Large intestine (tissue), 3 donors: ENCODE measurements at regions not wholly inside any gene's neighbourhood (a gene's known extent, or its start where the extent isn't known, plus 50 kb on each side); places are given as distances from the start of the nearest gene placed in this dataset.
"Not testable (repeated sequence)": the region's sequence is repeated elsewhere in the genome, so short reads cannot be mapped to it uniquely, and the experiment has no call there.

Experiments
- DNase-seq, 2 donors: peaks; one replicate each; pipeline versions ENCODE4 v3.0.0 to v3.0.0-alpha.2; 2013
- H3K27ac ChIP-seq: one replicate; pipeline ENCODE4 v1.5.1; 2013; ENCODE audit warnings: low read length
- H3K27me3 ChIP-seq: 2 replicates; pipeline ENCODE4 v1.6.1; 2013; ENCODE audit warnings: low read length; ENCODE audit not compliant: control insufficient read depth, insufficient read depth
- H3K36me3 ChIP-seq: 2 replicates; pipeline ENCODE4 v1.6.1; 2013; ENCODE audit warnings: low read length; ENCODE audit not compliant: control insufficient read depth, insufficient read depth
- H3K4me1 ChIP-seq: one replicate; pipeline ENCODE4 v1.6.1; 2013; ENCODE audit warnings: low read length; ENCODE audit not compliant: control insufficient read depth, insufficient read depth
- H3K4me3 ChIP-seq: one replicate; pipeline ENCODE4 v1.5.1; 2013; ENCODE audit warnings: low read length
- H3K9me3 ChIP-seq: one replicate; pipeline ENCODE4 v1.6.1; 2013; ENCODE audit warnings: mild to moderate bottlenecking, low read depth, low read length, moderate library complexity; ENCODE audit not compliant: control insufficient read depth
- WGBS: methylation state at CpG from one replicate; pipeline ENCODE4 v1.1.5; 2013; ENCODE audit warnings: low lambda C conversion rate; ENCODE audit not compliant: insufficient coverage; 5-methylcytosine and 5-hydroxymethylcytosine counted together

GRCh38 chrX:45404206-45404605 is 203.5 kb upstream of the DIPK2B start:
- Histone ChIP-seq H3K27me3 (no peaks in the 10 kb centered on the region), H3K4me3 (no peak overlapping the region), H3K36me3 (no peaks in the 10 kb centered on the region), H3K27ac (no peak overlapping the region), H3K4me1 (no peaks in the 10 kb centered on the region), H3K9me3 (no peaks in the 10 kb centered on the region)
- WGBS = no CpG with 5 or more reads among the region's 3 CpGs
- no peak for DNase-seq

- no CpG with 5 or more reads among the region's 2 CpGs for WGBS
- no peaks in the 10 kb centered on the region for H3K4me1 ChIP-seq
- DNase-seq = no peak
- no peaks in the 10 kb centered on the region for H3K36me3 ChIP-seq
- H3K4me3 ChIP-seq = no peak overlapping the region
- H3K9me3 ChIP-seq = no peaks in the 10 kb centered on the region
- no peak overlapping the region for H3K27ac ChIP-seq
- H3K27me3 ChIP-seq = no peaks in the 10 kb centered on the region
Measured at GRCh38 chrX:45401923-45402322, 201.2 kb upstream of the DIPK2B start.

- not testable (repeated sequence) for H3K27ac ChIP-seq, H3K4me3 ChIP-seq, H3K27me3 ChIP-seq, H3K36me3 ChIP-seq, H3K4me1 ChIP-seq, H3K9me3 ChIP-seq, DNase-seq
- no CpG with 5 or more reads among the region's 8 CpGs for WGBS
Measured at GRCh38 chrX:45400951-45401725, 200.5 kb upstream of the DIPK2B start.

GRCh38 chrX:45400027-45400779 is 199.5 kb upstream of the DIPK2B start:
- H3K4me1 ChIP-seq = no peaks in the 10 kb centered on the region
- H3K27me3 ChIP-seq = no peaks in the 10 kb centered on the region
- H3K36me3 ChIP-seq = no peaks in the 10 kb centered on the region
- 100% methylated on average over 2 of the region's 3 CpGs for WGBS
- H3K27ac ChIP-seq = no peak overlapping the region
- H3K9me3 ChIP-seq = no peaks in the 10 kb centered on the region
- DNase-seq = peak in 1 of 2 donors; percentile 3
- H3K4me3 ChIP-seq = no peak overlapping the region

- Histone ChIP-seq H3K9me3 (peaks cover 4% of the 10 kb centered on the region), H3K27ac (no peak overlapping the region), H3K27me3 (no peaks in the 10 kb centered on the region), H3K36me3 (no peaks in the 10 kb centered on the region), H3K4me1 (no peaks in the 10 kb centered on the region), H3K4me3 (no peak overlapping the region)
- no peak for DNase-seq
- no CpG with 5 or more reads among the region's 2 CpGs for WGBS
Measured at GRCh38 chrX:45385757-45386156, 185.1 kb upstream of the DIPK2B start.

GRCh38 chrX:45381841-45382240 is 181.2 kb upstream of the DIPK2B start:
- WGBS = no CpG with 5 or more reads among the region's 34 CpGs
- DNase-seq = no peak
- no peak overlapping the region for H3K4me3 ChIP-seq
- no peaks in the 10 kb centered on the region for H3K36me3 ChIP-seq
- H3K27me3 ChIP-seq = no peaks in the 10 kb centered on the region
- no peak overlapping the region for H3K27ac ChIP-seq
- H3K9me3 ChIP-seq = peaks cover 4% of the 10 kb centered on the region
- H3K4me1 ChIP-seq = no peaks in the 10 kb centered on the region

GRCh38 chrX:45381366-45381765 is 180.7 kb upstream of the DIPK2B start:
- no peak overlapping the region for H3K4me3 ChIP-seq
- DNase-seq = no peak
- no CpG with 5 or more reads among the region's 24 CpGs for WGBS
- no peaks in the 10 kb centered on the region for H3K27me3 ChIP-seq
- no peak overlapping the region for H3K27ac ChIP-seq
- H3K4me1 ChIP-seq = no peaks in the 10 kb centered on the region
- no peaks in the 10 kb centered on the region for H3K36me3 ChIP-seq
- H3K9me3 ChIP-seq = peaks cover 4% of the 10 kb centered on the region

- no peak for DNase-seq
- Histone ChIP-seq H3K27me3 (no peaks in the 10 kb centered on the region), H3K4me1 (no peaks in the 10 kb centered on the region), H3K36me3 (no peaks in the 10 kb centered on the region), H3K4me3 (no peak overlapping the region), H3K9me3 (peaks cover 4% of the 10 kb centered on the region), H3K27ac (no peak overlapping the region)
Measured at GRCh38 chrX:45379236-45379635, 178.6 kb upstream of the DIPK2B start.

- no peaks in the 10 kb centered on the region for H3K27me3 ChIP-seq
- DNase-seq = no peak
- no peak overlapping the region for H3K4me3 ChIP-seq
- H3K4me1 ChIP-seq = no peaks in the 10 kb centered on the region
- no peak overlapping the region for H3K27ac ChIP-seq
- no peaks in the 10 kb centered on the region for H3K36me3 ChIP-seq
- H3K9me3 ChIP-seq = no peaks in the 10 kb centered on the region
Measured at GRCh38 chrX:45372151-45372550, 171.5 kb upstream of the DIPK2B start.

GRCh38 chrX:45368705-45369104 is 168.0 kb upstream of the DIPK2B start:
- Histone ChIP-seq H3K4me1 (no peaks in the 10 kb centered on the region), H3K27me3 (no peaks in the 10 kb centered on the region), H3K36me3 (no peaks in the 10 kb centered on the region), H3K9me3 (no peaks in the 10 kb centered on the region), H3K4me3 (no peak overlapping the region), H3K27ac (no peak overlapping the region)
- 100% methylated on average over 1 of the region's 2 CpGs for WGBS
- DNase-seq = no peak

- H3K27ac ChIP-seq = no peak overlapping the region
- no peaks in the 10 kb centered on the region for H3K36me3 ChIP-seq
- H3K9me3 ChIP-seq = no peaks in the 10 kb centered on the region
- WGBS = no CpG with 5 or more reads among the region's 4 CpGs
- no peak overlapping the region for H3K4me3 ChIP-seq
- no peak for DNase-seq
- H3K27me3 ChIP-seq = no peaks in the 10 kb centered on the region
- peaks cover 14% of the 10 kb centered on the region for H3K4me1 ChIP-seq
Measured at GRCh38 chrX:45363596-45363995, 162.9 kb upstream of the DIPK2B start.
